ENCODE measurements at regions not wholly inside any gene's neighbourhood (a gene's known extent, or its start where the extent isn't known, plus 50 kb on each side); places are given as distances from the start of the nearest gene placed in this dataset.
A peak's percentile ranks its signal among the peaks of the same experiment; 100 is the strongest.
"Not testable (repeated sequence)": the region's sequence is repeated elsewhere in the genome, so short reads cannot be mapped to it uniquely, and the experiment has no call there.

DNA sequence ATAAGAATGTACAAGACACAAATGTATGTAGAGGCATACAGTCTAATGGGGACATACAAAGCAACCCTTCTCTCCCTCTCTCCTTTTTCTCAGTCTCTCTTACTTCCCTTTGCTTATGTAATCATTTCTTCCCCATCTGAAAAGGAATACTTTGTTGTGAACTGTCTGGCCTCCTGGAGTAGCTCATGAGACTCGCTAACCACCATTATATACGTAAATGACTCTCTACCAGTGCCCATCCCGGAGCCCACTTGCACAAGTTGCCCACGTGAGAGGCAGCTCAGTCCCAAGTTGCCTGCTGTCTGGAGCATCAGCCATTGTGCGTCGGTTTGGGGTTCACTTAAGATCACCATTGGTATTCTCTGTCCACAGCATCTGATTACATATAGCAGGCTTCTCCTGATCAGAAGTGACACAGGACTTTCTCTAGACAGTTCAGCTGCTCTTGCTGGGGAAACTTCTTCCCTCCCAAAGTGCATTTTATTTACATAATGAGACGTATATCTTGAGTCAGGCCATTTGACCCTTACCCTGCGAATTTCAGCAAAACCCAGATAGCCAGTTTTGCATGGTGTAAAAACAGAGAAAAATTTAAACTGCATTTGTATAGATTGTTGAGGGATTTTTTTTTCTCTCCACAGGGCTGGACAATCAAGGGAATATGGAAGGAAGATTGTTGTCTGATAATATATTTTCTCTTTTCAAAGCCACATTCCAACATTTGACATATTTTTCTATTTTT, 220.7 kb upstream of the EGLN3 start:
- Mint-ChIP-seq H3K9me3 (ENCODE audit: low read depth) (no peaks in the 10 kb centered on the region), H3K27me3 (no peaks in the 10 kb centered on the region), H3K27ac (no peak overlapping the region), H3K4me3 (no peak overlapping the region), H3K4me1 (no peaks in the 10 kb centered on the region), H3K36me3 (ENCODE audit: low read depth) (no peaks in the 10 kb centered on the region)
- ChIA-PET CTCF (no interaction called here), POLR2A (no interaction called here)
- intact Hi-C loops (cut with DNase I, micrococcal nuclease), result no loop called here
- no peak for DNase-seq
- ATAC-seq, result no peak

- ChIA-PET CTCF (interaction anchor here (0.6 kb wide), 1 partner anchor 236 kb away, joined by 3 read pairs; no protein-coding TSS in a partner anchor), POLR2A (no interaction called here)
- no peaks in the 10 kb centered on the region for H3K36me3 Mint-ChIP-seq (ENCODE audit: low read depth)
- H3K9me3 Mint-ChIP-seq (ENCODE audit: low read depth), result no peaks in the 10 kb centered on the region
- ATAC-seq (no peak), DNase-seq (no peak)
- no peaks in the 10 kb centered on the region for H3K27me3 Mint-ChIP-seq
- H3K4me1 Mint-ChIP-seq, result peaks cover 3% of the 10 kb centered on the region
- H3K27ac Mint-ChIP-seq, result no peak overlapping the region
- intact Hi-C loops (cut with DNase I, micrococcal nuclease), result no loop called here
- no peak overlapping the region for H3K4me3 Mint-ChIP-seq
Measured at GRCh38 chr14:34170882-34171281, 220.0 kb upstream of the EGLN3 start.

- DNase-seq (no peak), ATAC-seq (no peak)
- POLR2A ChIA-PET, result no interaction called here
- intact Hi-C loops (cut with DNase I, micrococcal nuclease), result no loop called here
- H3K27me3 Mint-ChIP-seq, result no peaks in the 10 kb centered on the region
- no peaks in the 10 kb centered on the region for H3K36me3 Mint-ChIP-seq (ENCODE audit: low read depth)
- CTCF ChIA-PET, result no interaction called here
- no peak overlapping the region for H3K4me3 Mint-ChIP-seq
- peaks cover 3% of the 10 kb centered on the region for H3K4me1 Mint-ChIP-seq
- H3K27ac Mint-ChIP-seq, result no peak overlapping the region
- H3K9me3 Mint-ChIP-seq (ENCODE audit: low read depth), result no peaks in the 10 kb centered on the region
Measured at GRCh38 chr14:34169561-34169960, 218.7 kb upstream of the EGLN3 start.

DNA sequence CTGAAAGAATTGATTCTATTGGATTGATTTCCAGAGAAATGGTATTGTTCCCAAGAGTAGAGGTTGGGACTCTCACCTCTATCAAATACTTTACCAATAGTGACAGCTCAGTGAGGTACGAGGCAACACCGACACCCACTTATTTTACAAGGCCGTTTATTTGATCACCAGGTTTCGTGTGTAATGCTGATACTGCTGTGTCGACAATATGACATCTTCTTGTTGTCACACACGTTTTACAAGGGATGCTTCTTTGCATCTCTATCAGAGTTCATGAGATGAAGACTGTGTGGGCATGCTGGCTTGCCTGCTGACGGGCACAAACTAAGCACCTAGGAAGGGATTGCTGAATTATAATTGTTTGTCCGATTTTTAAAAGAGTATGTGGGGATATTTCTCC, 217.8 kb upstream of the EGLN3 start:
- Mint-ChIP-seq H3K27ac (no peak overlapping the region), H3K4me3 (no peak overlapping the region), H3K36me3 (ENCODE audit: low read depth) (no peaks in the 10 kb centered on the region), H3K9me3 (ENCODE audit: low read depth) (no peaks in the 10 kb centered on the region), H3K27me3 (no peaks in the 10 kb centered on the region), H3K4me1 (peaks cover 3% of the 10 kb centered on the region)
- CTCF ChIA-PET, result interaction anchor here (0.7 kb wide), 1 partner anchor 52 kb away, joined by 4 read pairs; no protein-coding TSS in a partner anchor
- intact Hi-C loops (cut with DNase I, micrococcal nuclease), result no loop called here
- DNase-seq (no peak), ATAC-seq (no peak)
- POLR2A ChIA-PET, result no interaction called here

GRCh38 chr14:34165847-34166350, 215.0 kb upstream of the EGLN3 start:
- ChIA-PET CTCF (no interaction called here), POLR2A (no interaction called here)
- Mint-ChIP-seq H3K9me3 (ENCODE audit: low read depth) (no peaks in the 10 kb centered on the region), H3K27ac (no peak overlapping the region), H3K36me3 (ENCODE audit: low read depth) (no peaks in the 10 kb centered on the region), H3K4me1 (peaks cover 12% of the 10 kb centered on the region), H3K27me3 (no peaks in the 10 kb centered on the region), H3K4me3 (no peak overlapping the region)
- DNase-seq, result no peak
- intact Hi-C loops (cut with DNase I, micrococcal nuclease), result no loop called here
- no peak for ATAC-seq

GRCh38 chr14:34164162-34164864, 213.4 kb upstream of the EGLN3 start:
- ChIA-PET POLR2A (no interaction called here), CTCF (interaction anchor here (0.9 kb wide), 1 partner anchor 15 kb away, joined by 4 read pairs; no protein-coding TSS in a partner anchor)
- Mint-ChIP-seq H3K36me3 (ENCODE audit: low read depth) (no peaks in the 10 kb centered on the region), H3K9me3 (ENCODE audit: low read depth) (no peaks in the 10 kb centered on the region), H3K27me3 (no peaks in the 10 kb centered on the region), H3K27ac (no peak overlapping the region), H3K4me3 (no peak overlapping the region), H3K4me1 (peaks cover 12% of the 10 kb centered on the region)
- intact Hi-C loops (cut with DNase I, micrococcal nuclease), result no loop called here
- ATAC-seq (no peak), DNase-seq (no peak)

GRCh38 chr14:34161351-34162082, 210.6 kb upstream of the EGLN3 start:
- ATAC-seq (peak; percentile 53), DNase-seq (no peak)
- POLR2A ChIA-PET, result no interaction called here
- CTCF ChIA-PET, result interaction anchor here (0.5 to 1.0 kb wide), 2 partner anchors 67 to 1494 kb away, joined by 3 read pairs; no protein-coding TSS in a partner anchor
- intact Hi-C loops (cut with DNase I, micrococcal nuclease), result no loop called here
- H3K36me3 Mint-ChIP-seq (ENCODE audit: low read depth), result no peaks in the 10 kb centered on the region
- no peak overlapping the region for H3K27ac Mint-ChIP-seq
- no peak overlapping the region for H3K4me3 Mint-ChIP-seq
- peaks cover 12% of the 10 kb centered on the region for H3K4me1 Mint-ChIP-seq
- no peaks in the 10 kb centered on the region for H3K27me3 Mint-ChIP-seq
- no peaks in the 10 kb centered on the region for H3K9me3 Mint-ChIP-seq (ENCODE audit: low read depth)

DNA sequence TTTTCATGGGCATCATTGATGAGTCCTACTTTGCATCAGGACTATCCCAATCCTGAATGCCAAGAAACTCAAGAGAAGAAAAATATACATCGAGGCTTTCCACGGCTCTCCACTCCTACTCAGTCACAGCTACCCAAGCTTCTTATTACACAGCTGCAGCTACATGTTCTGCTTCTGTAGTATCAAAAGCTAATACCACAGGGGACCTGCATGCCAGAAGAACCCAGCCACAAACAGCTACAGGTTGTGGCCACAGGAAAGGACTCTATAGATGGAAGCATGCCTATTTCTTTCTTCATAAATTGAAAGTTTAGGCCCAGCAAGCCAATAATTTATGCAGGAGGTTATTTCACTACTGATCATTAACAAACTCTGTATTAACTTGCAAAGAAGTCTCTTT, 209.7 kb upstream of the EGLN3 start:
- no peak for ATAC-seq
- ChIA-PET POLR2A (no interaction called here), CTCF (no interaction called here)
- H3K4me1 Mint-ChIP-seq, result peaks cover 9% of the 10 kb centered on the region
- H3K27ac Mint-ChIP-seq, result no peak overlapping the region
- no peaks in the 10 kb centered on the region for H3K36me3 Mint-ChIP-seq (ENCODE audit: low read depth)
- intact Hi-C loops (cut with DNase I, micrococcal nuclease), result no loop called here
- H3K4me3 Mint-ChIP-seq, result no peak overlapping the region
- no peaks in the 10 kb centered on the region for H3K9me3 Mint-ChIP-seq (ENCODE audit: low read depth)
- H3K27me3 Mint-ChIP-seq, result no peaks in the 10 kb centered on the region
- DNase-seq, result no peak

DNA sequence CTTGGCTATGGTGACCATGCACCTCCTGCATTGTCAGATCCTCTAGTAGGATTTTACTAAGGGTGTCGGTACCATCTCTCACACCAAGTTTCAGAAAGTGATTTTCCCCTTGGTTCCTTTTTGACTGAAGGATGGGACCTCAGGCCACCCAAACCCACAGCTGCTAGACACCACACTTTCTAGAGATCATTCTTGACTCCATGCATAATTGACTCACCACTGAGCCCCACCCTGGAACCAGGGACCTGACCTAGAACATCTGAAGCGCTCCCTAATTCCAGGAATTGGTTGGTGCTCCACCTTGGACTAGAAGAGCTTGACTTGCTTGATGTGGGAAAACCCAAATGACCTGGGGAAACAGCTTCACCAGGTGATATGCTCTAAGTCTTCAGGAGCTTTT, 206.8 kb upstream of the EGLN3 start:
- H3K9me3 Mint-ChIP-seq (ENCODE audit: low read depth), result no peaks in the 10 kb centered on the region
- H3K27me3 Mint-ChIP-seq, result no peaks in the 10 kb centered on the region
- ChIA-PET CTCF (no interaction called here), POLR2A (no interaction called here)
- no peak overlapping the region for H3K27ac Mint-ChIP-seq
- no peak overlapping the region for H3K4me3 Mint-ChIP-seq
- ATAC-seq (no peak), DNase-seq (no peak)
- H3K36me3 Mint-ChIP-seq (ENCODE audit: low read depth), result no peaks in the 10 kb centered on the region
- intact Hi-C loops (cut with DNase I, micrococcal nuclease), result no loop called here
- H3K4me1 Mint-ChIP-seq, result peaks cover 9% of the 10 kb centered on the region

DNA sequence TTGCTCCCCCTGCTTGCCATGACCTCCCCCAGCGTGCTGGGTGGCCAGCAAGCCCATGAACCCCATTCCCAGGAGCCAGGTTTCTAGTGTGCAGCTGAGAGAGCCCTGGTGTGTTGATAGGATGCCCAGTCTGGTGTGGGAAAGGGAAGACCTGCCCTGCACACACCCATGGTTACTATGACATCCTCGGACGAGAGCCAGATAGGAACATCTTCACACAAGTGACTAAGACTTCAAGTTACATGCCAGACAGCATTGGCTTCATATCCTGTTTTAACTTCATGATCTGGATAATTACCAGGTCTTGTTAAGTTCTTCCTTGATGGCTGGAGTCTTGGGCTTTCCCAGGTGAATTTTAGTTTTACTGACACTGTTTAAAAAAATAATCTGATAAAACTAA, 196.6 kb upstream of the EGLN3 start:
- no peak overlapping the region for H3K27ac Mint-ChIP-seq
- H3K4me1 Mint-ChIP-seq, result no peaks in the 10 kb centered on the region
- H3K4me3 Mint-ChIP-seq, result no peak overlapping the region
- intact Hi-C loops (cut with DNase I, micrococcal nuclease), result no loop called here
- ChIA-PET POLR2A (no interaction called here), CTCF (interaction anchor here (0.6 kb wide), 1 partner anchor 17 kb away, joined by 3 read pairs; no protein-coding TSS in a partner anchor)
- H3K27me3 Mint-ChIP-seq, result no peaks in the 10 kb centered on the region
- no peaks in the 10 kb centered on the region for H3K36me3 Mint-ChIP-seq (ENCODE audit: low read depth)
- ATAC-seq (no peak), DNase-seq (no peak)
- H3K9me3 Mint-ChIP-seq (ENCODE audit: low read depth), result peaks cover 6% of the 10 kb centered on the region

- H3K4me1 Mint-ChIP-seq; POLR2A ChIA-PET; H3K27ac Mint-ChIP-seq; H3K36me3 Mint-ChIP-seq (ENCODE audit: low read depth); CTCF ChIA-PET; H3K4me3 Mint-ChIP-seq; H3K9me3 Mint-ChIP-seq (ENCODE audit: low read depth); ATAC-seq; H3K27me3 Mint-ChIP-seq; DNase-seq; intact Hi-C loops (cut with DNase I, micrococcal nuclease): not testable (repeated sequence)
Measured at GRCh38 chr14:34140127-34140526, 189.3 kb upstream of the EGLN3 start.

Measured in activated CD4-positive, alpha-beta T cell treated with anti-CD3 and anti-CD28 coated beads for 36 hours (primary cell).